ENCODE measurements at regions not wholly inside any gene's neighbourhood (a gene's known extent, or its start where the extent isn't known, plus 50 kb on each side); places are given as distances from the start of the nearest gene placed in this dataset.

DNA sequence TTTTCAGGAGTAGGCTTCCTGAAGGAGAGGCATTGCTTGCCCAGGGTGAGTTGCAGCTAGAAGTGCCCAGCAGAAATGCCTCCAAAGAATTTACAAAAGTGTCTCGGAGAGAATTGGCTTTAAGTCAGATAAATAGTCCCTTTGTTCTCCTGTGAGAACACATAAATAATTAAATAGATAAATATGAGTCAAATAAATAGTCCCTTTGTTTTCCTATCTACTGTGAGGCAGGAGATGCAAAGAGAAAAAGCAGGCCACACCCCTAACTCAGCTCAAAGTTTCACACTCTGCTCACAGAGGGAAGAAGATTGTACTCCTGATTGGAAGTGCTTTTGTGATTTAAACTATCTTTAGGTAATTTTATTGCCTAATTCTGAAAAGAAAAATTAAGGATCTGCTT is 180.7 kb upstream of the PRSS16 start:
- TF ChIP-seq, protein P1, sequence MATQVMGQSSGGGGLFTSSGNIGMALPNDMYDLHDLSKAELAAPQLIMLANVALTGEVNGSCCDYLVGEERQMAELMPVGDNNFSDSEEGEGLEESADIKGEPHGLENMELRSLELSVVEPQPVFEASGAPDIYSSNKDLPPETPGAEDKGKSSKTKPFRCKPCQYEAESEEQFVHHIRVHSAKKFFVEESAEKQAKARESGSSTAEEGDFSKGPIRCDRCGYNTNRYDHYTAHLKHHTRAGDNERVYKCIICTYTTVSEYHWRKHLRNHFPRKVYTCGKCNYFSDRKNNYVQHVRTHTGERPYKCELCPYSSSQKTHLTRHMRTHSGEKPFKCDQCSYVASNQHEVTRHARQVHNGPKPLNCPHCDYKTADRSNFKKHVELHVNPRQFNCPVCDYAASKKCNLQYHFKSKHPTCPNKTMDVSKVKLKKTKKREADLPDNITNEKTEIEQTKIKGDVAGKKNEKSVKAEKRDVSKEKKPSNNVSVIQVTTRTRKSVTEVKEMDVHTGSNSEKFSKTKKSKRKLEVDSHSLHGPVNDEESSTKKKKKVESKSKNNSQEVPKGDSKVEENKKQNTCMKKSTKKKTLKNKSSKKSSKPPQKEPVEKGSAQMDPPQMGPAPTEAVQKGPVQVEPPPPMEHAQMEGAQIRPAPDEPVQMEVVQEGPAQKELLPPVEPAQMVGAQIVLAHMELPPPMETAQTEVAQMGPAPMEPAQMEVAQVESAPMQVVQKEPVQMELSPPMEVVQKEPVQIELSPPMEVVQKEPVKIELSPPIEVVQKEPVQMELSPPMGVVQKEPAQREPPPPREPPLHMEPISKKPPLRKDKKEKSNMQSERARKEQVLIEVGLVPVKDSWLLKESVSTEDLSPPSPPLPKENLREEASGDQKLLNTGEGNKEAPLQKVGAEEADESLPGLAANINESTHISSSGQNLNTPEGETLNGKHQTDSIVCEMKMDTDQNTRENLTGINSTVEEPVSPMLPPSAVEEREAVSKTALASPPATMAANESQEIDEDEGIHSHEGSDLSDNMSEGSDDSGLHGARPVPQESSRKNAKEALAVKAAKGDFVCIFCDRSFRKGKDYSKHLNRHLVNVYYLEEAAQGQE (IDR thresholded peaks at IDR 0.05; ENCODE audit: insufficient read depth in 1 of 2, low read depth in 2 of 2, low read length in 2 of 2) = no peak
- TF ChIP-seq POLR2AphosphoS5 (IDR thresholded peaks at IDR 0.05; ENCODE audit: low read depth, low read length) = no peak
